ENCODE measurements at regions not wholly inside any gene's neighbourhood (a gene's known extent, or its start where the extent isn't known, plus 50 kb on each side); places are given as distances from the start of the nearest gene placed in this dataset.

- H3K27ac ChIP-seq (ENCODE audit: low read depth in 2 of 2, low read length in 1 of 2): peak overlapping the region in 1 of 2 donors; percentile 48
- H3K4me1 ChIP-seq (ENCODE audit: control insufficient read depth in 2 of 2, insufficient read depth in 2 of 2, low read length in 1 of 2): peaks cover 5 to 12% of the 10 kb centered on the region in 2 donors
- no peaks in the 10 kb centered on the region for H3K27me3 ChIP-seq (ENCODE audit: control insufficient read depth in 1 of 2, insufficient read depth in 2 of 2, low read length in 2 of 2)
- H3K4me3 ChIP-seq (ENCODE audit: low read depth in 1 of 2, low read length in 2 of 2): no peak overlapping the region
- H3K9me3 ChIP-seq (ENCODE audit: control insufficient read depth in 2 of 2, insufficient read depth in 1 of 2, low read depth in 1 of 2, low read length in 1 of 2): no peaks in the 10 kb centered on the region
- WGBS, 2 donors: 40% methylated on average over 11 of the region's 11 CpGs
- H3K36me3 ChIP-seq (ENCODE audit: control insufficient read depth in 2 of 2, insufficient read depth in 2 of 2, low read length in 1 of 2): no peaks in the 10 kb centered on the region
These were observed 79.9 kb downstream of the SPRING1 start for GRCh38 chr12:116657921-116658495.

GRCh38 chr12:116656306-116656705, 81.6 kb downstream of the SPRING1 start:
- H3K27me3 ChIP-seq (ENCODE audit: control insufficient read depth in 1 of 2, insufficient read depth in 2 of 2, low read length in 2 of 2): no peaks in the 10 kb centered on the region
- no peaks in the 10 kb centered on the region for H3K9me3 ChIP-seq (ENCODE audit: control insufficient read depth in 2 of 2, insufficient read depth in 1 of 2, low read depth in 1 of 2, low read length in 1 of 2)
- no peaks in the 10 kb centered on the region for H3K36me3 ChIP-seq (ENCODE audit: control insufficient read depth in 2 of 2, insufficient read depth in 2 of 2, low read length in 1 of 2)
- H3K4me3 ChIP-seq (ENCODE audit: low read depth in 1 of 2, low read length in 2 of 2): no peak overlapping the region
- H3K27ac ChIP-seq (ENCODE audit: low read depth in 2 of 2, low read length in 1 of 2): no peak overlapping the region
- WGBS, 2 donors: 85% methylated on average over 5 of the region's 5 CpGs
- peaks cover 5 to 7% of the 10 kb centered on the region in 2 donors for H3K4me1 ChIP-seq (ENCODE audit: control insufficient read depth in 2 of 2, insufficient read depth in 2 of 2, low read length in 1 of 2)

- Histone ChIP-seq H3K27me3 (ENCODE audit: control insufficient read depth in 1 of 2, insufficient read depth in 2 of 2, low read length in 2 of 2) (no peaks in the 10 kb centered on the region), H3K4me1 (ENCODE audit: control insufficient read depth in 2 of 2, insufficient read depth in 2 of 2, low read length in 1 of 2) (peaks cover 5 to 7% of the 10 kb centered on the region in 2 donors), H3K27ac (ENCODE audit: low read depth in 2 of 2, low read length in 1 of 2) (no peak overlapping the region), H3K4me3 (ENCODE audit: low read depth in 1 of 2, low read length in 2 of 2) (no peak overlapping the region), H3K36me3 (ENCODE audit: control insufficient read depth in 2 of 2, insufficient read depth in 2 of 2, low read length in 1 of 2) (no peaks in the 10 kb centered on the region), H3K9me3 (ENCODE audit: control insufficient read depth in 2 of 2, insufficient read depth in 1 of 2, low read depth in 1 of 2, low read length in 1 of 2) (no peaks in the 10 kb centered on the region)
- 92 to 93% methylated on average over 6 of the region's 6 CpGs for WGBS, 2 donors
These were observed 83.6 kb downstream of the SPRING1 start for GRCh38 chr12:116654226-116654743.

GRCh38 chr12:116651089-116651488, 86.8 kb downstream of the SPRING1 start:
- no peaks in the 10 kb centered on the region for H3K4me1 ChIP-seq (ENCODE audit: control insufficient read depth in 2 of 2, insufficient read depth in 2 of 2, low read length in 1 of 2)
- no peaks in the 10 kb centered on the region for H3K36me3 ChIP-seq (ENCODE audit: control insufficient read depth in 2 of 2, insufficient read depth in 2 of 2, low read length in 1 of 2)
- no peak overlapping the region for H3K27ac ChIP-seq (ENCODE audit: low read depth in 2 of 2, low read length in 1 of 2)
- H3K4me3 ChIP-seq (ENCODE audit: low read depth in 1 of 2, low read length in 2 of 2): no peak overlapping the region
- no peaks in the 10 kb centered on the region for H3K27me3 ChIP-seq (ENCODE audit: control insufficient read depth in 1 of 2, insufficient read depth in 2 of 2, low read length in 2 of 2)
- 88 to 91% methylated on average over 5 of the region's 5 CpGs for WGBS, 2 donors
- H3K9me3 ChIP-seq (ENCODE audit: control insufficient read depth in 2 of 2, insufficient read depth in 1 of 2, low read depth in 1 of 2, low read length in 1 of 2): no peaks in the 10 kb centered on the region

- Histone ChIP-seq H3K36me3 (ENCODE audit: control insufficient read depth in 2 of 2, insufficient read depth in 2 of 2, low read length in 1 of 2) (no peaks in the 10 kb centered on the region), H3K9me3 (ENCODE audit: control insufficient read depth in 2 of 2, insufficient read depth in 1 of 2, low read depth in 1 of 2, low read length in 1 of 2) (no peaks in the 10 kb centered on the region), H3K4me3 (ENCODE audit: low read depth in 1 of 2, low read length in 2 of 2) (no peak overlapping the region), H3K27ac (ENCODE audit: low read depth in 2 of 2, low read length in 1 of 2) (no peak overlapping the region), H3K27me3 (ENCODE audit: control insufficient read depth in 1 of 2, insufficient read depth in 2 of 2, low read length in 2 of 2) (no peaks in the 10 kb centered on the region), H3K4me1 (ENCODE audit: control insufficient read depth in 2 of 2, insufficient read depth in 2 of 2, low read length in 1 of 2) (no peaks in the 10 kb centered on the region)
- WGBS, 2 donors: 86 to 90% methylated on average over 6 of the region's 6 CpGs
These were observed 87.2 kb downstream of the SPRING1 start for GRCh38 chr12:116650585-116651087.

GRCh38 chr12:116650062-116650461, 87.8 kb downstream of the SPRING1 start:
- no peak overlapping the region for H3K27ac ChIP-seq (ENCODE audit: low read depth in 2 of 2, low read length in 1 of 2)
- WGBS, 2 donors: 82 to 94% methylated on average over 2 of the region's 2 CpGs
- peaks cover 0 to under 1% of the 10 kb centered on the region in 2 donors for H3K9me3 ChIP-seq (ENCODE audit: control insufficient read depth in 2 of 2, insufficient read depth in 1 of 2, low read depth in 1 of 2, low read length in 1 of 2)
- H3K4me3 ChIP-seq (ENCODE audit: low read depth in 1 of 2, low read length in 2 of 2): no peak overlapping the region
- H3K36me3 ChIP-seq (ENCODE audit: control insufficient read depth in 2 of 2, insufficient read depth in 2 of 2, low read length in 1 of 2): no peaks in the 10 kb centered on the region
- H3K4me1 ChIP-seq (ENCODE audit: control insufficient read depth in 2 of 2, insufficient read depth in 2 of 2, low read length in 1 of 2): no peaks in the 10 kb centered on the region
- no peaks in the 10 kb centered on the region for H3K27me3 ChIP-seq (ENCODE audit: control insufficient read depth in 1 of 2, insufficient read depth in 2 of 2, low read length in 2 of 2)

- Histone ChIP-seq H3K9me3 (ENCODE audit: control insufficient read depth in 2 of 2, insufficient read depth in 1 of 2, low read depth in 1 of 2, low read length in 1 of 2) (peaks cover 0 to 4% of the 10 kb centered on the region in 2 donors), H3K4me1 (ENCODE audit: control insufficient read depth in 2 of 2, insufficient read depth in 2 of 2, low read length in 1 of 2) (no peaks in the 10 kb centered on the region), H3K27ac (ENCODE audit: low read depth in 2 of 2, low read length in 1 of 2) (no peak overlapping the region), H3K36me3 (ENCODE audit: control insufficient read depth in 2 of 2, insufficient read depth in 2 of 2, low read length in 1 of 2) (no peaks in the 10 kb centered on the region), H3K27me3 (ENCODE audit: control insufficient read depth in 1 of 2, insufficient read depth in 2 of 2, low read length in 2 of 2) (no peaks in the 10 kb centered on the region), H3K4me3 (ENCODE audit: low read depth in 1 of 2, low read length in 2 of 2) (no peak overlapping the region)
- WGBS, 2 donors: 57 to 66% methylated on average over 4 of the region's 4 CpGs
These were observed 88.6 kb downstream of the MAP1LC3B2 start for GRCh38 chr12:116647813-116648212.

GRCh38 chr12:116646901-116647300, 87.7 kb downstream of the MAP1LC3B2 start:
- no peak overlapping the region for H3K27ac ChIP-seq (ENCODE audit: low read depth in 2 of 2, low read length in 1 of 2)
- no peak overlapping the region for H3K4me3 ChIP-seq (ENCODE audit: low read depth in 1 of 2, low read length in 2 of 2)
- no peaks in the 10 kb centered on the region for H3K36me3 ChIP-seq (ENCODE audit: control insufficient read depth in 2 of 2, insufficient read depth in 2 of 2, low read length in 1 of 2)
- H3K9me3 ChIP-seq (ENCODE audit: control insufficient read depth in 2 of 2, insufficient read depth in 1 of 2, low read depth in 1 of 2, low read length in 1 of 2): peaks cover 0 to 4% of the 10 kb centered on the region in 2 donors
- H3K4me1 ChIP-seq (ENCODE audit: control insufficient read depth in 2 of 2, insufficient read depth in 2 of 2, low read length in 1 of 2): no peaks in the 10 kb centered on the region
- no peaks in the 10 kb centered on the region for H3K27me3 ChIP-seq (ENCODE audit: control insufficient read depth in 1 of 2, insufficient read depth in 2 of 2, low read length in 2 of 2)

GRCh38 chr12:116644806-116645205, 85.6 kb downstream of the MAP1LC3B2 start:
- WGBS, 2 donors: 84 to 96% methylated on average over 3 of the region's 3 CpGs
- H3K4me1 ChIP-seq (ENCODE audit: control insufficient read depth in 2 of 2, insufficient read depth in 2 of 2, low read length in 1 of 2): no peaks in the 10 kb centered on the region
- H3K27ac ChIP-seq (ENCODE audit: low read depth in 2 of 2, low read length in 1 of 2): no peak overlapping the region
- H3K9me3 ChIP-seq (ENCODE audit: control insufficient read depth in 2 of 2, insufficient read depth in 1 of 2, low read depth in 1 of 2, low read length in 1 of 2): peaks cover 0 to 4% of the 10 kb centered on the region in 2 donors
- H3K27me3 ChIP-seq (ENCODE audit: control insufficient read depth in 1 of 2, insufficient read depth in 2 of 2, low read length in 2 of 2): no peaks in the 10 kb centered on the region
- H3K36me3 ChIP-seq (ENCODE audit: control insufficient read depth in 2 of 2, insufficient read depth in 2 of 2, low read length in 1 of 2): no peaks in the 10 kb centered on the region
- H3K4me3 ChIP-seq (ENCODE audit: low read depth in 1 of 2, low read length in 2 of 2): no peak overlapping the region

GRCh38 chr12:116642683-116643082, 83.5 kb downstream of the MAP1LC3B2 start:
- Histone ChIP-seq H3K36me3 (ENCODE audit: control insufficient read depth in 2 of 2, insufficient read depth in 2 of 2, low read length in 1 of 2) (no peaks in the 10 kb centered on the region), H3K4me1 (ENCODE audit: control insufficient read depth in 2 of 2, insufficient read depth in 2 of 2, low read length in 1 of 2) (no peaks in the 10 kb centered on the region), H3K9me3 (ENCODE audit: control insufficient read depth in 2 of 2, insufficient read depth in 1 of 2, low read depth in 1 of 2, low read length in 1 of 2) (peaks cover 0 to 4% of the 10 kb centered on the region in 2 donors), H3K4me3 (ENCODE audit: low read depth in 1 of 2, low read length in 2 of 2) (no peak overlapping the region), H3K27me3 (ENCODE audit: control insufficient read depth in 1 of 2, insufficient read depth in 2 of 2, low read length in 2 of 2) (no peaks in the 10 kb centered on the region), H3K27ac (ENCODE audit: low read depth in 2 of 2, low read length in 1 of 2) (no peak overlapping the region)
- WGBS, 2 donors: 75 to 79% methylated on average over 2 of the region's 2 CpGs
